Testis (tissue), 2 donors: ENCODE measurements at regions not wholly inside any gene's neighbourhood (a gene's known extent, or its start where the extent isn't known, plus 50 kb on each side); places are given as distances from the start of the nearest gene placed in this dataset.

Experiments used
- DNase-seq: peaks from one replicate; pipeline ENCODE4 v3.0.0-alpha.2; 2019
- H3K27ac ChIP-seq, 2 donors: fragments of 200-600 bp; sonication (generic); one replicate each; pipeline ENCODE4 v1.5.1; 2019
- H3K27me3 ChIP-seq: fragments of 200-600 bp; sonication (generic); one replicate; pipeline ENCODE4 v1.5.1; 2019
- H3K36me3 ChIP-seq: fragments of 200-600 bp; sonication (generic); one replicate; pipeline ENCODE4 v1.5.1; 2017; ENCODE audit warnings: low read depth; ENCODE audit errors: missing control alignments
- H3K4me1 ChIP-seq: fragments of 200-600 bp; sonication (generic); one replicate; pipeline ENCODE4 v1.5.1; 2019
- H3K4me3 ChIP-seq, 2 donors: fragments of 200-600 bp; sonication (generic); one replicate each; pipeline ENCODE4 v1.5.1; 2017 to 2019
- H3K9me3 ChIP-seq: fragments of 200-600 bp; sonication (generic); one replicate; pipeline ENCODE4 v1.5.1; 2017
- POLR2A ChIP-seq: fragments of 450-650 bp; IDR thresholded peaks from one replicate; pipeline ENCODE4 v1.6.1; 2017; ENCODE audit warnings: antibody characterized with exemption, mild to moderate bottlenecking, moderate library complexity
- WGBS, 2 donors: methylation state at CpG; one replicate each; pipeline ENCODE4 v1.1.5; 2018; 5-methylcytosine and 5-hydroxymethylcytosine counted together
- intact Hi-C: fragments of 100-400 bp; cut with DNase I; formaldehyde crosslinking; loops from one replicate; pipeline ENCODE4 v1.15.1; 2023; ENCODE audit warnings: low total_unique reads
- TF ChIP-seq, protein P1 (sequence below), 3 experiments: fragments of 450-650 bp in 2 of 3; fragments of 200-600 bp in 1 of 3; sonication (generic) in 1 of 3; IDR thresholded peaks; one replicate each; pipeline ENCODE4 v1.5.1; 2016 to 2019; ENCODE audit warnings: antibody characterized with exemption in 3 of 3, mild to moderate bottlenecking in 2 of 3, moderate library complexity in 1 of 3

DNA sequence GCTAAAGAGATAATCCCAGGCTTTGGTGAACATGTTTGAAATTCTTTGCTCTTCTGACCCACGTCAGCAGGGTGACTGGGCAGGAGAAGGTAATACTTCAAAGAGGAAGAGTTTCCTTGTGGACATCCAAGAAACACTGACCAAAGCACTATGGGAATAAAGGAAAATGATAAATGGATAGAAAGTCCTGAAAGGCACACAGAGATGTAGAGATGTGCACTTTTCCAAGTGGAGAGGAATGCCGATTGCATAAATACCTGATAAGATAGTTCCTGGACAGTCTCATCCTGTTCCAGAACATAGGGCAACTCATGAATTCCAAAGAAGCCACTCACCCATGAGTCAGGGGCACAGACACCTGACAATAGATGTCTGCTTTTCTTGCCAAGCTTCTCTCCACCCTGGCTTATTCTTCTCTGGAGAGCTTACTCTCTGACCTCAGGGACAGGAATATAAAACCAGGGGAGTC, 191.3 kb upstream of the FOXA2 start:
- TF ChIP-seq POLR2A: no peak
- TF ChIP-seq, protein P1, sequence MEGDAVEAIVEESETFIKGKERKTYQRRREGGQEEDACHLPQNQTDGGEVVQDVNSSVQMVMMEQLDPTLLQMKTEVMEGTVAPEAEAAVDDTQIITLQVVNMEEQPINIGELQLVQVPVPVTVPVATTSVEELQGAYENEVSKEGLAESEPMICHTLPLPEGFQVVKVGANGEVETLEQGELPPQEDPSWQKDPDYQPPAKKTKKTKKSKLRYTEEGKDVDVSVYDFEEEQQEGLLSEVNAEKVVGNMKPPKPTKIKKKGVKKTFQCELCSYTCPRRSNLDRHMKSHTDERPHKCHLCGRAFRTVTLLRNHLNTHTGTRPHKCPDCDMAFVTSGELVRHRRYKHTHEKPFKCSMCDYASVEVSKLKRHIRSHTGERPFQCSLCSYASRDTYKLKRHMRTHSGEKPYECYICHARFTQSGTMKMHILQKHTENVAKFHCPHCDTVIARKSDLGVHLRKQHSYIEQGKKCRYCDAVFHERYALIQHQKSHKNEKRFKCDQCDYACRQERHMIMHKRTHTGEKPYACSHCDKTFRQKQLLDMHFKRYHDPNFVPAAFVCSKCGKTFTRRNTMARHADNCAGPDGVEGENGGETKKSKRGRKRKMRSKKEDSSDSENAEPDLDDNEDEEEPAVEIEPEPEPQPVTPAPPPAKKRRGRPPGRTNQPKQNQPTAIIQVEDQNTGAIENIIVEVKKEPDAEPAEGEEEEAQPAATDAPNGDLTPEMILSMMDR (IDR thresholded peaks at IDR 0.05): no peak
- WGBS, 2 donors: 60 to 75% methylated on average over 2 of the region's 2 CpGs

GRCh38 chr20:22776369-22776768, 192.0 kb upstream of the FOXA2 start:
- 98 to 100% methylated on average over 3 of the region's 3 CpGs for WGBS, 2 donors
- intact Hi-C loops: no loop called here
- H3K27ac ChIP-seq: no peak overlapping the region
- no peaks in the 10 kb centered on the region for H3K4me1 ChIP-seq
- H3K36me3 ChIP-seq: no peaks in the 10 kb centered on the region
- DNase-seq: no peak
- TF ChIP-seq, protein P1 (IDR thresholded peaks at IDR 0.05): no peak
- TF ChIP-seq POLR2A: no peak
- H3K4me3 ChIP-seq: no peak overlapping the region
- H3K9me3 ChIP-seq: no peaks in the 10 kb centered on the region
- no peaks in the 10 kb centered on the region for H3K27me3 ChIP-seq

More for the DNA sequence above, 191.3 kb upstream of the FOXA2 start:
- intact Hi-C loops: no loop called here
- Histone ChIP-seq H3K4me3 (no peak overlapping the region), H3K27me3 (no peaks in the 10 kb centered on the region), H3K27ac (no peak overlapping the region), H3K36me3 (no peaks in the 10 kb centered on the region), H3K4me1 (no peaks in the 10 kb centered on the region), H3K9me3 (no peaks in the 10 kb centered on the region)
- DNase-seq: no peak

GRCh38 chr20:22779878-22780277, 195.5 kb upstream of the FOXA2 start:
- Histone ChIP-seq H3K36me3 (no peaks in the 10 kb centered on the region), H3K27me3 (no peaks in the 10 kb centered on the region), H3K9me3 (no peaks in the 10 kb centered on the region), H3K4me3 (no peak overlapping the region), H3K4me1 (no peaks in the 10 kb centered on the region), H3K27ac (no peak overlapping the region)
- TF ChIP-seq, protein P1 (IDR thresholded peaks at IDR 0.05): no peak
- intact Hi-C loops: no loop called here
- WGBS, 2 donors: 58 to 63% methylated on average over 2 of the region's 2 CpGs
- DNase-seq: no peak

DNA sequence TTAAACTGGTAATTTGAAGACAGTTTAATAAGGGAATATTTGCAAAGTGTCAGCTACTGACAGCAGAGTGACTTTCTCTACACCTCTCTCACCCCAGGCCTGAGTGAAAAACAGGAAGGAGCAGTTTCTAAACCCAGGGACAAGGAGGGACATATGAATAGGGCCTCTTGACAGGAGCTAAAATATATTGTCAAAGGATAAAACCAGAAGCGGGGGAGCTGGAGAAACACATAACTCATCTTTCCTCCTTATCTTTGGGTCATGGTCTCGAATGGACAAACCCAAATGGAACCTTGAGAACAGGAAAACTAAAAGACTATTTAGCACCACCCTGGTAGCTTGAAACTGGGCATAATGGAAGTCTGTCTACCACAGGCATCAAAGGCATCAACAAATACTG, 197.5 kb upstream of the FOXA2 start:
- Histone ChIP-seq H3K36me3 (no peaks in the 10 kb centered on the region), H3K4me3 (no peak overlapping the region), H3K27me3 (no peaks in the 10 kb centered on the region), H3K4me1 (no peaks in the 10 kb centered on the region), H3K9me3 (no peaks in the 10 kb centered on the region), H3K27ac (no peak overlapping the region)
- no peak for DNase-seq
- intact Hi-C loops: no loop called here
- TF ChIP-seq, protein P1 (IDR thresholded peaks at IDR 0.05): no peak
- TF ChIP-seq POLR2A: no peak
- WGBS, 2 donors: 82 to 94% methylated on average over 2 of the region's 2 CpGs

- TF ChIP-seq POLR2A: no peak
- peaks cover 3% of the 10 kb centered on the region for H3K4me1 ChIP-seq
- no peak overlapping the region for H3K27ac ChIP-seq
- H3K27me3 ChIP-seq: no peaks in the 10 kb centered on the region
- WGBS, 2 donors: 65 to 70% methylated on average over 2 of the region's 2 CpGs
- DNase-seq: no peak
- no peaks in the 10 kb centered on the region for H3K9me3 ChIP-seq
- no peak overlapping the region for H3K4me3 ChIP-seq
- intact Hi-C loops: no loop called here
- H3K36me3 ChIP-seq: no peaks in the 10 kb centered on the region
Measured at GRCh38 chr20:22789676-22790075, 205.3 kb upstream of the FOXA2 start.
